HG03064 (cell line): ENCODE measurements at regions not wholly inside any gene's neighbourhood (a gene's known extent, or its start where the extent isn't known, plus 50 kb on each side); places are given as distances from the start of the nearest gene placed in this dataset.

ENCODE experiments used
- ATAC-seq: cut with Tn5 transposase; IDR thresholded peaks from one replicate; pipeline ENCODE4 v1.9.1; 2021; ENCODE audit warnings: low read depth; ENCODE audit not compliant: unreplicated experiment

DNA sequence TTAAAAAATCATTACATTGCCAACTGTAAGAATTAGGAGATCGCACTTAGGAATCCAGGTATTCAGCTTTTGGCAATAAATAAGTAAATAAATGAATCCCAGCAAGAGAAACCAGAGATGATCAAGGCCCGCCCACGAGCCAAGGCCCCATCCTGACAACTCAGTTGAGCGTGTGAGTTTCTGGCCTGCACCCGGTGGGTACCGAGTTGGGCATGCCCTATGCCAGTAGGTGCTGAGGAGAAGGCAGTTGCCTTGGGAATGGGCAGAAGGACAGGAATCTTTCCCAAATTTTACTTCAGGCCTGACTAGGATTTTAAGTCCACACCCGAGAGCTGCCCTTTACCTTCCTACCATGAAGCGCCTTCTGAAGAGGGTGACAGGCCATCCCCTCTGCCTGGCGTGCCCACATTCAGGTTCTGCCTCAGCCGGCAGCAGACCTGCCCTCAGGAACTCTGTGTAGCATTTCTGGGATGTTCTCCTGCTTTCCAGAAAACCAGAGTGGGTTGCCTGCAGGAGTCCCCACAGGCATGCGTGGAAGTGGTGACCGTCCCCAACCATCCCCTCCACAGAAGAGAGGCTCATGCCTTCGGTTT lies 99.3 kb upstream of the ALDH1A3 start:
- no peak for ATAC-seq

GRCh38 chr15:100781061-100781960 lies 98.3 kb upstream of the ALDH1A3 start:
- no peak for ATAC-seq

- ATAC-seq: no peak
These were observed 97.6 kb upstream of the ALDH1A3 start for GRCh38 chr15:100781961-100782530.

DNA sequence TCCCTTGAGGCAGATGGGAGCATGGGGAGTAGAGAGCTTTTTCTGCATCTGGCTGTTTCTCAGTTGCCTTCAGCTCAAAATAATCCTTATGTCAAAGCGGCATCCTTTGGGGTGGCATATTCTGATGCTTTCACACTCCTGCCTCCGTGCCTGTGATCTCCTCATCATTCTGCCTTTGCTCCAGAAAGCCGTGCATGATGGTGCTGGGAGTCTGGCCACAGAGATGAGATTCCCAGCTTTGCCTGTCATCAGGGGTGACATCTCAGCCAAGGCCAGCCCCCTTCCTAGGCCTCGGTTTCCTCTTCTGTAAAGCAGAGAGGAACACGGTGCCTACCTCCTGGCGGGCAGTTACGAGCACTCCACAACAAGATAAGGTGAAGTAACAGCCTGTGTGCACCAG lies 96.3 kb upstream of the ALDH1A3 start:
- ATAC-seq: no peak

DNA sequence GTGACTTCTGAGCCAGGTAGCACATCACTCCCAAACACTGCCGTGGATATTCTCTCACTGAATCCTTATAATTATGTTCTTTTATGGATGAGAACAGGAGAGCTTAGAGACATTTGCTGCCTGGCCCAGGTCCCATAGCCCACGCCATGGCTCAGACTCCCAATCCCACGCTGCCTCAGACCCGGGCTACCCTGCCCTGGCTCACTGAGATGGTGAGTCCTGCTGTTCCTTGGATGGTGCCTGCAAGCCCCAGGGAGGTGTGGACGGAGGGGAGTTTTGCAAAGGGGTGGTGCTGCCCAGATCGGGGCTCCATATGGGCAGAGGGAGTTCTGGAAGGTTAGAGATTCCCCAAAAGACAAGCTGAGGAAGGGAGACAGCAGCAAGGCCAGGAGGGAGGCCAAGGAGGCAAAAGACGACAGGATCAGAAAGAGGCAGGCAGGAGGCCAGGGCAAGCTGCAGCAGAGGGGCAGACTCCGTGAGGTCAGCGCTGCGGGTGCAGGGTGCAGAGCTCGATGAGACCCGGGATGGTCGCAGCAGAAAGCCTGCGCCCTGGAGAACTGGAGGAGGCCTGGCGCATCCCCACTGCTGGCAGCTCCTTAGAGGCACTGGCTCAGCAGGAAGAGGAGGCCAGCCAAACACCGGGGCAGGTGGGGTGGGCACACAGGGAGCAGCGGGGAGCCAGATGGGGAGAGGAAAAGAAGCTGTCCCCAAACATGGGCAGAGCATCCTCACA lies 95.7 kb upstream of the ALDH1A3 start:
- ATAC-seq: no peak

DNA sequence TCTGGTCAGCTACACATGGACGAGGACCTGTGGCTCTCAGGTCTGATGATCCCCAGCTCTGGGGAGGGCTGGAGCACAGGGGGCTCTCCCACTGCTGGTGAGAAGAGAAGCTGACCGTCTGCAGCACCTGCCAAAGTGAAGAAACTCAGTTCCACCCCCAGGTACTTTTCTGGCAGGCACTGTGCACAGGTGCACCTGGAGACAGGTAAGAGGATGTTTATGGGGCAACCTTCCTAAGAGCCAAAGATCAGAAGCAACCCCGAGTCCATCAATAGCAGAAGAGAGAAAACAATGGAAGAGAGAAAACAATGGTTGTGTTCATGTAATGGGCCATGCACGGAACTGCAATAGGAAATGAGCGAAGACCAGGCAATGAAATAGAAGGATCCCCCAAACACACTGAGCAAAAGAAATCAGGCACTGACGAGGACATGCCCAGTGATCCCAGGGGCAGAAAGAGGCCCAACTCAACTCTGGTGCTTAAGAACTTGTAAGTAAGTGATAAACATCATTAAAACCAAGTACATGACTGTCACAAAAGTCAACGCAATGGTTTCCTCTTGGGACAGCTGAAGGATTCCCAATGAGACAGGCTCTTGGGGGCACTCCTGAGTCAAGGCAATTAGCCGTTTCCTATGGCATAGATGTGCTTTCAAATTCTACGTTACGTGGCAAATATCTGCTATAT lies 95.0 kb upstream of the ALDH1A3 start:
- no peak for ATAC-seq

DNA sequence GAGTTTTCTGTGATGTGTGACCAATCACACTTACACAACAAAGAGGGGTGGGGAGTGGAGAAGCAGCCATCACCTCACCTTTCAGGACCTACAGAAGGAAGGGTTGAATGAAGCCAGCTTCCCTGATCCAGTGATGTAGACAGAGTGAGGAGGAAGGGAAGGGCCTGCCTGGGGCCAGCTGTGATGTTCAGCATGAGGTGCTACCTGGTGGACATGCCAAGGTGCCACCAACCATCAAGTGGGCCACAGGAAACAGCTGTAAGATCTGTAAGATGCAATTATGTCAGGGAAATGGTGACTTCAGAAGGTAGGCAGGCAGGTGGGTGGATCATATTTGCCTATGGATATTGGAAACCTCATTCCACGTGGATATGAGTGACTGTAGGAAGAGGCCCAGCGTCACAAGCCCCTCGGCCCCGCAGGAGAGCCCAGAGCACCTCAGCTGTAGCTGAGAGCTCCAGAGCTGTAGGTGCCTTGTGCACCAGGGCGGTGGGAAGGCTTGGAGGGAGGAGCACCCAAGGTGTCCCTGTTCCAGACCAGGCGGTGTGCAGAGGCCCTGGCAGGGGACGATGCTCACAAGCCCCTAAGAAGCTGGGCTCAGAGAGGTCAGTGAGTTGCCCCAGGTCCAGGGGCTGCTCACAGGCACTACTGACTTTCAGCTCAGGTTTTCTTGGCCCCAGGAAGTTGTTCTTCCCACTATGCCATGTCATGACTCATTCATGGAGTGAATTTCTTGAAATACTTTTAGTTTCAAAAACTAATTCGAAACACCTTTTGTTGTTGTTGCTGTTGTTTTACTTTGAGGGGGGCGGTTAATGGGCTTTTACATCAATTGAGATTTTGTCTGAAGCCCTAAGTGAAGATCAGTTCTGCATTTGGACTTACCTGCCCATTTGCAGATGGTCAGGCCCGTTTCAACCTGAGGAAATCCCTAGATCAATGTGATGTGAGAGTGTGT lies 94.2 kb upstream of the ALDH1A3 start:
- ATAC-seq: no peak

DNA sequence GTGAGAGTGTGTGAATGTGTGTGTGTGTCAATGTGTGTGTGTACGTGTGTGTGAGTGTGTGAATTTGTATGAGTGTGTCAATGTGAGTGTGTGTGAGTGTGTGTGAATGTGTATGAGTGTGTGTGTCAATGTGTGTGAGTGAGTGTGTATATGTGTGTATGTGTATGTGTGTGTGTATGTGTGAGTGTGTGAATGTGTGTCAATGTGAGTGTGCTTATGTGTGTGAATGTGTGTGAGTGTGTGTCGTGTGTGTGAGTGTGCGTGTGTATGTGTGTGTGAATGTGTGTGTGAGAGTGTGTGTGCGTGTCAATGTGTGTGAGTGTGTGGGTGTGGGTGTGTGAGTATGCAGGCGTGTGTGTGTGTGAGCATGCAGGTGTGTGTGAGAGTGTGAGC lies 93.5 kb upstream of the ALDH1A3 start:
- no peak for ATAC-seq

- no peak for ATAC-seq
These were observed 92.6 kb upstream of the ALDH1A3 start for GRCh38 chr15:100786901-100787566.

GRCh38 chr15:100787567-100788417 lies 91.8 kb upstream of the ALDH1A3 start:
- no peak for ATAC-seq

- no peak for ATAC-seq
These were observed 91.1 kb upstream of the ALDH1A3 start for GRCh38 chr15:100788418-100789105.

DNA sequence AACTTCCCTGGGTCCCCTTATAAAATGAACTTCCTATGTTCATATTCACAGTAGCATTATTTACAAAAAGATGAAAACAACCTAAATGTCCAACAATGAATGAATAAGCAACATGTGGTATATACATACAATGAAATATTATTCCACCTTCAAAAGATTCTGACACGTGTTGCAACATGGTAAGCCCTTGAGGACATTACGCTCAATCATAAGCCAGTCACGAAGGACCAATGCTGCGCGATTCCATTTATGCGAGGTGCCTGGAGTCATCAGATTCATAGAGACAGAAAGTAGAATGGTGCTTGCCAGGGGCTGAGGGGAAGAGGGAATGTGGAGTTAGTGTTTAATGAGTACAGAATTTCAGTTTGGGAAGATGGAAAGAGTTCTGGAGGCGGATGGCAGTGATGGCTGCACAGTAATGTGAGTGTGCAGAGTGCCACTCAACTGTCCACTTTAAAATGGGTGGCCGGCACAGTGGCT lies 88.8 kb upstream of the ALDH1A3 start:
- no peak for ATAC-seq

GRCh38 chr15:100794008-100794407 lies 85.6 kb upstream of the ALDH1A3 start:
- ATAC-seq: no peak

DNA sequence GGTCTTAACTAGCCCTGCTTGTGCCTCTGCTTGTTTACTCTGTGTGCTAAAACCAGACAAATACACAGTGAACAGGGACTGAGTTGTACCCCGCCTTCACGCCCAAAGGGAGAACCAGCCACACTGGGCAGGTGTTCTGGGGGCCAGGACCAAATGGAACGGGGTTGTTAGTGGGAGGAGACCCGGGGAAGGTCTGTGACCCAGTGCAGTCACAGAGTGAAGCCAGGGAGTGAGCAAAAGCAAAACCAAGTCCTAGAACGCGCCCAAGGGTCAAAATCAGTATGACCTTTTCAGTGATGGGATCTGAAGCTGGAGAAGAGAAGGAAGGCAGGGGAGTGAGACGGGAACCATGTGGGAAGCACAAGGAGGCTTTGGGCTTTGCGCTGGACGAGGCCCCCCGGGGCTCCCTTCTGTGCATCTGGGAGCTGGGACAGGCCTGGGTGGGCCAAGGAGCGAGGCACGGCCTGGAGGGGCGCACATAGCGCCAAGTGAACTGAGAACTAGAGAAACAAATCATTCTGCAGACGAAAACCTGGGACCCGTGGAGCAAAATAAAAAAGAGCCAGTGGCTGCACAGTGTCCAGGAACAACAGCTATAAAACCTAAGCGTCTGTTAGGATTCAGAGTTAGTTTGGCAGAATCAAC lies 78.3 kb upstream of the ALDH1A3 start:
- ATAC-seq: no peak

GRCh38 chr15:100802421-100803170 lies 77.0 kb upstream of the ALDH1A3 start:
- no peak for ATAC-seq

DNA sequence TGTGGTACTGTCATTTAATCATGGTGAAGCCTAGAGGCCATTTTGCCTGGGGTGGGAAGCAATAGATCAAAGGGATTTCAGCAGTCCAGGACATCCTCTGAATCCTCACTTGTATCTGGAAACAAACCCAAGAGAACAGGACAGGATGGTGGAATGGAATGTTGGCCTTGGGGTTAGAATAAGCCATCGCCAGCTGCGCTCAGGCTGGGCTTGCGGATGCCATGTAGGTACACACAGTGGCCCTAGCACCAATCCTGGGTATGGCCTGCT lies 76.5 kb upstream of the ALDH1A3 start:
- ATAC-seq: no peak
